GM10266 (cell line): ENCODE measurements at regions not wholly inside any gene's neighbourhood (a gene's known extent, or its start where the extent isn't known, plus 50 kb on each side); places are given as distances from the start of the nearest gene placed in this dataset.

Source experiments
- DNase-seq: peaks from one replicate; pipeline ENCODE4 v3.0.0; 2012; ENCODE audit errors: extremely low spot score
- CTCF ChIP-seq: IDR thresholded peaks from 2 replicates; pipeline ENCODE4 v1.5.1; 2012; ENCODE audit warnings: mild to moderate bottlenecking, low read depth; ENCODE audit not compliant: control insufficient read depth, insufficient read depth; ENCODE audit errors: missing control alignments

- no peak for DNase-seq
Observed at GRCh38 chr4:181046809-181047208, 1196.4 kb upstream of the TENM3 start.

GRCh38 chr4:181051931-181052330 is 1191.3 kb upstream of the TENM3 start:
- DNase-seq, result no peak
- no peak for TF ChIP-seq CTCF

More at GRCh38 chr4:181046809-181047208, 1196.4 kb upstream of the TENM3 start:
- no peak for TF ChIP-seq CTCF

- no peak for DNase-seq
- TF ChIP-seq CTCF, result no peak
Observed at GRCh38 chr4:181061787-181062186, 1181.4 kb upstream of the TENM3 start.

- no peak for TF ChIP-seq CTCF
- no peak for DNase-seq
Observed at GRCh38 chr4:181063212-181063611, 1180.0 kb upstream of the TENM3 start.

- no peak for DNase-seq
- TF ChIP-seq CTCF, result no peak
Observed at GRCh38 chr4:181077341-181077740, 1165.9 kb upstream of the TENM3 start.

- no peak for TF ChIP-seq CTCF
- no peak for DNase-seq
Observed at GRCh38 chr4:181078196-181078595, 1165.0 kb upstream of the TENM3 start.

- no peak for TF ChIP-seq CTCF
- no peak for DNase-seq
Observed at GRCh38 chr4:181083757-181084361, 1159.3 kb upstream of the TENM3 start.
